GM23248 (cell line): ENCODE measurements at regions not wholly inside any gene's neighbourhood (a gene's known extent, or its start where the extent isn't known, plus 50 kb on each side); places are given as distances from the start of the nearest gene placed in this dataset.

Experiments used
- EZH2 ChIP-seq: fragments of 200-600 bp; sonication (generic); IDR thresholded peaks from 2 replicates; pipeline ENCODE4 v1.6.1; 2018; ENCODE audit warnings: antibody characterized with exemption, mild to moderate bottlenecking; ENCODE audit not compliant: insufficient read depth, poor library complexity, severe bottlenecking
- EZH2phosphoT487 ChIP-seq: fragments of 200-600 bp; sonication (generic); IDR thresholded peaks from 2 replicates; pipeline ENCODE4 v1.6.1; 2018; ENCODE audit warnings: antibody characterized with exemption, moderate library complexity, mild to moderate bottlenecking, low read depth; ENCODE audit not compliant: insufficient read depth

DNA sequence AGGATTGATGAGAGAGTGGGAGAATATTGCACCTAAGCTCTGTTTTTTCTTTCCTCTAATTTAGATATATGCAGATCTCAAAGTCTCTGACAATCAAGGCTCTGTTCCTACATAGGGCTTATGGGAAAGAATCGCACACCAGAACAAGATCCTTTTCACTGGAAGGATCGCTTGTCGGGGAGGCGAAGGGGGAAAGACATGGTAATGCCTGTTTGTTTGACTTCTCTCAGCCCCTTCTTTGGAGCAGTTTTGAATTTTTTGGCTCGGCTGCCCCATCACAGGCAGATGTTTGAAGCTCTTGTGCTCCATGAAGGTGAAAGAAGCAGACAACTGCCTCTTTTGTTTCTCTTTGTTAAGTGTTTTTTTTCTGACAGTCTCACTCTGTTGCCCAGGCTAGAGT lies 599.9 kb upstream of the ZNF608 start:
- TF ChIP-seq EZH2phosphoT487 (no peak), EZH2 (no peak)
